Astrocyte of the spinal cord (primary cell): ENCODE measurements at regions not wholly inside any gene's neighbourhood (a gene's known extent, or its start where the extent isn't known, plus 50 kb on each side); places are given as distances from the start of the nearest gene placed in this dataset.

Experiments
- DNase-seq: peaks from one replicate; pipeline ENCODE4 v3.0.0; 2011; ENCODE audit warnings: low read depth, low spot score
- H3K4me3 ChIP-seq: 2 replicates; pipeline ENCODE4 v1.5.1; 2011; ENCODE audit warnings: low read depth, mild to moderate bottlenecking, low read length, moderate library complexity
- in situ Hi-C: cut with HindIII; loops from 2 replicates; pipeline ENCODE4 v1.10.0; 2017; ENCODE audit warnings: low sequenced_read_pairs
- TF ChIP-seq, protein P1 (sequence below): IDR thresholded peaks from 2 replicates; pipeline ENCODE4 v1.5.1; 2012; ENCODE audit warnings: low read depth, mild to moderate bottlenecking, low read length, inconsistent platforms

DNA sequence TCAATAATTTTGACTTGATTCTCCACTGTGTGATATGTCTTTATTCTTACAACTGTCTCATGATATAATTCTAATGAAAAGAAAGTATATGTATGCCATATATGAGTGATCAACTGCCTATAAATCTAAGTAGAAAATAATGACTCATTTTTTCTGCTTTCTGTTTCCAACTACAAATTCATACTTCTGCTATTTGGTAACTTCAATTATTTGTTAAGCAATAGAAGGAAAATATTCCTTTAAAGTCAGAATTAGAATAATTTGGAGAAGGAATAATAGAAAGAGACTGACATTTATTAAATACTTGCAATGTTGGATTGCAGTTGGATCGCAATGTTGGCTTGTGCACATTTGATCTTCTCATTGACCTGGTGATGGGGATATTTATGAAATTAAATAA is 204.2 kb upstream of the PACRGL start:
- no peak overlapping the region for H3K4me3 ChIP-seq
- in situ Hi-C loops, result no loop called here
- TF ChIP-seq, protein P1, sequence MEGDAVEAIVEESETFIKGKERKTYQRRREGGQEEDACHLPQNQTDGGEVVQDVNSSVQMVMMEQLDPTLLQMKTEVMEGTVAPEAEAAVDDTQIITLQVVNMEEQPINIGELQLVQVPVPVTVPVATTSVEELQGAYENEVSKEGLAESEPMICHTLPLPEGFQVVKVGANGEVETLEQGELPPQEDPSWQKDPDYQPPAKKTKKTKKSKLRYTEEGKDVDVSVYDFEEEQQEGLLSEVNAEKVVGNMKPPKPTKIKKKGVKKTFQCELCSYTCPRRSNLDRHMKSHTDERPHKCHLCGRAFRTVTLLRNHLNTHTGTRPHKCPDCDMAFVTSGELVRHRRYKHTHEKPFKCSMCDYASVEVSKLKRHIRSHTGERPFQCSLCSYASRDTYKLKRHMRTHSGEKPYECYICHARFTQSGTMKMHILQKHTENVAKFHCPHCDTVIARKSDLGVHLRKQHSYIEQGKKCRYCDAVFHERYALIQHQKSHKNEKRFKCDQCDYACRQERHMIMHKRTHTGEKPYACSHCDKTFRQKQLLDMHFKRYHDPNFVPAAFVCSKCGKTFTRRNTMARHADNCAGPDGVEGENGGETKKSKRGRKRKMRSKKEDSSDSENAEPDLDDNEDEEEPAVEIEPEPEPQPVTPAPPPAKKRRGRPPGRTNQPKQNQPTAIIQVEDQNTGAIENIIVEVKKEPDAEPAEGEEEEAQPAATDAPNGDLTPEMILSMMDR, result no peak
- no peak for DNase-seq

DNA sequence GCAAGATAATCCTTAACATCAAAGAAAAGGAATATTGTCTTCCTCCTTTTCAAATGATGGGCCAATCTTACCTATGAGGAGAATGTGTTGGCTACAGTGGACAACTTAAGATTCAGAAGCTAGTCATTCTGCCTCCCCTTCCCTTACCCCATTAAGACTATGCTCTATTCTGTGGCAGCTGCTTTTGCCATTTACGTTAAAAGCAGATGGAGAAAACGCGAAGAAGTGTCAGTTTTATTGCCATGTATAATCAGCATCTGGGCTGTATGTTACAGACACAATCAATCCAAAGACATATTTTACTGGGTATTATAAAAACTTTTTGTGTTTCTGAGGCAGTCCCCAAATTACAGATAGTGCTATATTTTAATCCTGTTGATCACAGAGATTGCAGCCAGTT is 196.1 kb upstream of the PACRGL start:
- TF ChIP-seq, protein P1, result no peak

DNA sequence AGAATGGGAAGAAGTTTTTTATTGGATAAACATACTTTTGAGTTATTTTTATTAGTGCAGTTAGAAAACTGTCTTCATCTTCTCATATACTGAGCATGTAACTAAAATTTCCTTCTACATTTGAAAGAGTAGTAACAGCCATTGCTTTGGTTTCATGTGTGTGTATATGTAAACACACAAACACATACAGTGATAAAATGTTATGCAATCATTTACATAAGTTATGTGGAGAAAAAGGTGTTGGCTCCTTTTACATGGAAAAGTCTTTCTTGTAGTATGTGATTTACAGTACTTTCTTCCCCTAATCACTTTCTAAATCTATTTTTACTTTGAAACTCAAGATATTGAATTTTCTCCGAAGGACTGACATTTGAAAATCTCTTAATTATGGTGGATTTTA is 194.3 kb upstream of the PACRGL start:
- no peak for DNase-seq
- TF ChIP-seq, protein P1, result no peak
- H3K4me3 ChIP-seq, result no peak overlapping the region
- in situ Hi-C loops, result no loop called here

More for the DNA sequence above, 196.1 kb upstream of the PACRGL start:
- DNase-seq, result no peak
- H3K4me3 ChIP-seq, result no peak overlapping the region
- in situ Hi-C loops, result no loop called here

DNA sequence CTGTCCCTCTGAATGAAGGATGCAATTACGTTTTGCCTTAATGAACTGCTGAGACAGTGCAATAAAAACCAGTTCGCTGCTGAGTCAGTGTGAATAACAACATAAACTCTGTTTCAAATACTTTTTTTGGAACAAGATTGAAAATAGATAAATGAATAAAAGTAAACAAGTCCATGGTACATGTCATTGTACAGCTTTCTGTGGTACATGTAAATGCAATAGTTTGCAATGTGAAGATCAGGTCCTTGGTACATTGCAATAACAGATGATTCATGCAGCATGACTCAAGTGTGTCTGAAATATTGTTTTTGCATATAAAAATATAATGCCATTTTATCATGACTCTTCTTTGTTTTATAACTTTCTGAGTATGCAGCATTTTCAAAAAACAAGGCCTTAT is 193.4 kb upstream of the PACRGL start:
- no peak overlapping the region for H3K4me3 ChIP-seq
- in situ Hi-C loops, result no loop called here
- TF ChIP-seq, protein P1, result no peak
- DNase-seq, result peak; percentile 67

DNA sequence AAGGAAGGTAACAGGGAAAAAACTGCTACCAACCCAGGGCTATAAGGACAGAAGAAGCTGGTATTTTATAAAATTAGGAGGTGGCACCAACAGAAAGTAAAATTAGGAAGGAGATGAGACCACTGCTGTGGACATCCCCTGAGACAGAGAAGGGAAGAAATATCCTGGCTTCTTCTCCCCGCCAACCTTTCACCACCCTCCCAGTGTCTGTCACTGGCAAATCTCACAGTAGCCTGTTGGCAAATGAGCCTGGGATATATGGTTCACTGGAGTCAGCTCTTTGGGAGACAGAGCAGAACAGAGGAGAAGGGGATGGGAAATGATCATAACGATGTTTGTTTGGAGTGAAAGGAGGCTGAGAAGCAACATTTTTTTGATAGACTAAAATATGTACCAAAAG is 190.9 kb upstream of the PACRGL start:
- in situ Hi-C loops, result no loop called here
- DNase-seq, result no peak
- no peak overlapping the region for H3K4me3 ChIP-seq
- TF ChIP-seq, protein P1, result no peak

DNA sequence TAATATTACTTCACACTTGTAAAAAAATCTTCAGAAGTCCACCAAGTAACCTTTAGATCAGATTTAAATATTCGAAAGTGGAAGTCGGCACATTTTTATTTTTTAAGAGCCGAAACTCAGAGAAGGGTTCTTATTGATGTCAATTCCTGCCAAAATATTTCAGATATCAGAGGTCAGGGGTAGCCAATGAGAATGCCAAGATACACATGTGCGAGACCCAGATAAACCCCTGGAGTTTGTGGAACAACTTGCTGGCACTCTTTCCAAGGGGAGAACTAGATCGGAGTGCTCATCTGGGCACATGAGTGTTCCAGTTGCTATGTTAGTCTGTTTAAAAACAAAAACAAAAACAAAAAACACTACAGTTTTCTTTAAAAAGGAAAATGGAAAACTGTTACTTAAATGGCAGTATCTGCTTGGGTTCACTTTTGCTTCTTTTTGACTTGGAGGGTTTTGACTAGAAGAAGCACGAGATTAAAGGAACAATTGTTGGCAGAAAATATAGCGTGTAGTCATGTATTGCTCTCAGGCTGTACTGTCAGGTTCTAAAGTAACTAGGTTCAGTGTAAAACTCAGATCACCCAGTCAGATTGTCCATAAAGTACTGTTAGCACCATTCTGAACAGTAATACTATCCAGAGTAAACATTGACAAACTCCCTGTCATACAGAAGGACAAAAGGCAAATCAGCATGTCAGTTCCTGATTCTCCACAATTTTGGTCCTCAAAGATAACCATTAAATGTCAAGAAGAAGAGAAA is 188.0 kb upstream of the PACRGL start:
- TF ChIP-seq, protein P1, result no peak
- H3K4me3 ChIP-seq, result no peak overlapping the region
- in situ Hi-C loops, result no loop called here
- DNase-seq, result no peak

DNA sequence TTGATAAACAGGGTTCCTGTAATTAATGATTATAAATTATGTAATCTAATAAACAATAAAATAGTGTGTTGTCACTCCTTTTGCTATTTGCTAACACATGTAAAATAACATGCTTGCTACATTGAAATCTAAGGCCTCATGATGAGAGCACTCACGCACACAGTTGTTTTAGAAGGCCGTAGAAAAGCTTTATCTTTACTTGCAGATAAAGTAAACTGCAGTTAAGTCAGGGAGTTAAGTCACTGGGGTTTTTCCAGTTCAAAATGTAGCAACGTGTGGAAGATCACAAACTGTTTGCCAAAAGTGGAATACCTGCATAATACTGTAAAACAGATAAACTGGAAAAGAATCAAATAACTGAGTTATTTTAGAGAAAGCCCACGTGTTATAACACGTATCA is 187.3 kb upstream of the PACRGL start:
- no peak for DNase-seq
- in situ Hi-C loops, result no loop called here
- TF ChIP-seq, protein P1, result no peak
- H3K4me3 ChIP-seq, result no peak overlapping the region
